ENCODE measurements at regions not wholly inside any gene's neighbourhood (a gene's known extent, or its start where the extent isn't known, plus 50 kb on each side); places are given as distances from the start of the nearest gene placed in this dataset.
"Not testable (repeated sequence)": the region's sequence is repeated elsewhere in the genome, so short reads cannot be mapped to it uniquely, and the experiment has no call there.

DNA sequence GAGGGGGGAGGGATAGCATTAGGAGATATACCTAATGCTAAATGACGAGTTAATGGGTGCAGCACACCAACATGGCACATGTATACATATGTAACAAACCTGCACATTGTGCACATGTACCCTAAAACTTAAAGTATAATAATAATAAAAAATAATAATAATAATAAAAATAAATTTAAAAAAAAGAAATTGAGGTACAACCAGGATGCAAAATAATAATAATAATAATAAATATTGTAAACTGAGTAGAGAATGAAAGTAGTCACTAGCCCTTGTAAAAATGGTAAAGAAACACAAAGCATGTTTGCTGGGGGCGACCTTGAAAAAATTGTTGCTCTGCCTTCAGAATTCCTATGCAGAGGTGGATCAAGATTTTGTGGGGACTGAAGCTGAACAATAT, 249.7 kb upstream of the RBMS3 start:
- not testable (repeated sequence) for H3K4me3 ChIP-seq (ENCODE audit: insufficient read depth, low read depth, low read length); H3K27ac ChIP-seq (ENCODE audit: insufficient read depth, low read depth, low read length, poor library complexity, severe bottlenecking); H3K9me3 ChIP-seq (ENCODE audit: control insufficient read depth, low read length); H3K4me1 ChIP-seq (ENCODE audit: control insufficient read depth, insufficient read depth, low read length); H3K27me3 ChIP-seq (ENCODE audit: control insufficient read depth, insufficient read depth, low read length, poor library complexity, severe bottlenecking); H3K36me3 ChIP-seq (ENCODE audit: control insufficient read depth, insufficient read depth, low read length)
- WGBS, 2 experiments, result 96% methylated on average over 1 of the region's 2 CpGs

DNA sequence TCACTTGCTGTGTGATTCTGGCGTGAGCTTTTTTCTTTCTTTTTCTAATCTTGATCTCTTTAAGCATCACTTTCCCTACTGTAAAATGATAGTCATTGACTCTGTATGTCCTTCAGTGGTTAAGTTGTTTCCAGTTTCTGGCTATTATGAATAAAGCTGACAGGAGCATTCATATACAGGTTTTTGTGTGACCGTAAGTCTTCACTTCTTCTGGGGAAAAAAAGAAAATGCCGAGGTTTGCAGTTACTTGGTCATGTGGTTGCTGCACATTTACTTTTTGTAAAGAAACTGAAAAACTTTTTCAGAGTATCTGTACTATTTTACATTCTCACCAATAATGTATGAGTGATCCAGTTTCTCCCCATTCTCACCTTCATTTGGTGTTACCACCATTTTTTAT, 247.4 kb upstream of the RBMS3 start:
- Histone ChIP-seq H3K4me1 (ENCODE audit: control insufficient read depth, insufficient read depth, low read length) (no peaks in the 10 kb centered on the region), H3K27me3 (ENCODE audit: control insufficient read depth, insufficient read depth, low read length, poor library complexity, severe bottlenecking) (no peaks in the 10 kb centered on the region), H3K27ac (ENCODE audit: insufficient read depth, low read depth, low read length, poor library complexity, severe bottlenecking) (no peak overlapping the region), H3K4me3 (ENCODE audit: insufficient read depth, low read depth, low read length) (no peak overlapping the region), H3K36me3 (ENCODE audit: control insufficient read depth, insufficient read depth, low read length) (no peaks in the 10 kb centered on the region), H3K9me3 (ENCODE audit: control insufficient read depth, low read length) (no peaks in the 10 kb centered on the region)
- 94 to 100% methylated on average over 3 of the region's 3 CpGs for WGBS, 2 experiments

DNA sequence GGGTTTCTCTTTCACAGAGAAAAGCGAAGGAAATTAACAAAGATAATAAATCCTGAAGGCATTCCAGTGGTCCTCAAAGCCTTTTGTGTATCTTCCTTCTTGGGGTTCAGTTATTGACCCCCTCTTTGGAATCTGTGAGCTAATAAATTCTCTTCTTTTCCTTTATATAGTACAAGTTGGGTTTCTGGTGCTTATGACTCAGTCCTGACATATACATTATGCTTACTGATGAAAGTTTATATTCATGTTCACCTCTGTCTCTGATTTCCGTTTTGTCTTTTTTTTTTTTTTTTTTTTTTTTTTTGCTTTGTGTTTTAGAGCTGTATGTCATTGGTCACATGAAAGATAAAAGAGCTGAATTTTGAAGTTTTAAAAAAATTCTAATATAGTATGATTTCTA, 230.7 kb upstream of the RBMS3 start:
- WGBS, 2 experiments, result 87 to 92% methylated on average over 1 to 2 of the region's 2 CpGs
- Histone ChIP-seq H3K27ac (ENCODE audit: insufficient read depth, low read depth, low read length, poor library complexity, severe bottlenecking) (no peak overlapping the region), H3K36me3 (ENCODE audit: control insufficient read depth, insufficient read depth, low read length) (no peaks in the 10 kb centered on the region), H3K4me1 (ENCODE audit: control insufficient read depth, insufficient read depth, low read length) (no peaks in the 10 kb centered on the region), H3K27me3 (ENCODE audit: control insufficient read depth, insufficient read depth, low read length, poor library complexity, severe bottlenecking) (no peaks in the 10 kb centered on the region), H3K4me3 (ENCODE audit: insufficient read depth, low read depth, low read length) (no peak overlapping the region), H3K9me3 (ENCODE audit: control insufficient read depth, low read length) (no peaks in the 10 kb centered on the region)

GRCh38 chr3:29057326-29057725, 223.5 kb upstream of the RBMS3 start:
- Histone ChIP-seq H3K9me3 (ENCODE audit: control insufficient read depth, low read length) (peaks cover 3% of the 10 kb centered on the region), H3K36me3 (ENCODE audit: control insufficient read depth, insufficient read depth, low read length) (no peaks in the 10 kb centered on the region), H3K4me1 (ENCODE audit: control insufficient read depth, insufficient read depth, low read length) (no peaks in the 10 kb centered on the region), H3K27me3 (ENCODE audit: control insufficient read depth, insufficient read depth, low read length, poor library complexity, severe bottlenecking) (no peaks in the 10 kb centered on the region), H3K27ac (ENCODE audit: insufficient read depth, low read depth, low read length, poor library complexity, severe bottlenecking) (no peak overlapping the region), H3K4me3 (ENCODE audit: insufficient read depth, low read depth, low read length) (no peak overlapping the region)

GRCh38 chr3:29064085-29064484, 216.8 kb upstream of the RBMS3 start:
- H3K27me3 ChIP-seq (ENCODE audit: control insufficient read depth, insufficient read depth, low read length, poor library complexity, severe bottlenecking), result no peaks in the 10 kb centered on the region
- no peak overlapping the region for H3K4me3 ChIP-seq (ENCODE audit: insufficient read depth, low read depth, low read length)
- peak overlapping the region; percentile 44 for H3K27ac ChIP-seq (ENCODE audit: insufficient read depth, low read depth, low read length, poor library complexity, severe bottlenecking)
- no peaks in the 10 kb centered on the region for H3K9me3 ChIP-seq (ENCODE audit: control insufficient read depth, low read length)
- H3K36me3 ChIP-seq (ENCODE audit: control insufficient read depth, insufficient read depth, low read length), result no peaks in the 10 kb centered on the region
- 83% methylated on average over 1 of the region's 1 CpG for WGBS, 2 experiments
- H3K4me1 ChIP-seq (ENCODE audit: control insufficient read depth, insufficient read depth, low read length), result peaks cover 20% of the 10 kb centered on the region

- Histone ChIP-seq H3K27ac (ENCODE audit: insufficient read depth, low read depth, low read length, poor library complexity, severe bottlenecking) (peak overlapping the region; percentile 71), H3K4me3 (ENCODE audit: insufficient read depth, low read depth, low read length) (no peak overlapping the region), H3K27me3 (ENCODE audit: control insufficient read depth, insufficient read depth, low read length, poor library complexity, severe bottlenecking) (no peaks in the 10 kb centered on the region), H3K36me3 (ENCODE audit: control insufficient read depth, insufficient read depth, low read length) (no peaks in the 10 kb centered on the region), H3K9me3 (ENCODE audit: control insufficient read depth, low read length) (no peaks in the 10 kb centered on the region), H3K4me1 (ENCODE audit: control insufficient read depth, insufficient read depth, low read length) (peaks cover 20% of the 10 kb centered on the region)
- 50 to 51% methylated on average over 2 of the region's 2 CpGs for WGBS, 2 experiments
Measured at GRCh38 chr3:29065211-29065785, 215.6 kb upstream of the RBMS3 start.

DNA sequence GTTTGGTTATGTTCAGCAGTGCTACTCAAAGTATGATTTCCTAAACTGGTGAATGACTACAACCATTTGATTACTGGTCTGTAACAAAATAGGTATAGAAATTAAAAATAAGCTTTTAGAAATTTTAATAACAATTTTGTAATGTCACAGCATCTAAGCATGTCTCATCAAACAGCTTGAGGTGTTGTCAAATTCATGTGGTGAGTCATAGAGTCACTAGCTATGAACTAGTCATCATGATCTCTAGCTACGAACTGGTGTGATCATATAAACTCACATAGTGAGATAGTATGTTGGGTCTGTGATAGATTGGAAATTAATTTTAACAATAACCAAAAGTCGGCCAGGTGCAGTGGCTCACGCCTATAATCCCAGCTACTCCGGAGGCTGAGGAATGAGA, 213.9 kb upstream of the RBMS3 start:
- WGBS, 2 experiments, result 96% methylated on average over 4 of the region's 4 CpGs
- peaks cover 20% of the 10 kb centered on the region for H3K4me1 ChIP-seq (ENCODE audit: control insufficient read depth, insufficient read depth, low read length)

GRCh38 chr3:29070959-29071634, 209.8 kb upstream of the RBMS3 start:
- Histone ChIP-seq H3K9me3 (ENCODE audit: control insufficient read depth, low read length) (no peaks in the 10 kb centered on the region), H3K27me3 (ENCODE audit: control insufficient read depth, insufficient read depth, low read length, poor library complexity, severe bottlenecking) (no peaks in the 10 kb centered on the region), H3K36me3 (ENCODE audit: control insufficient read depth, insufficient read depth, low read length) (no peaks in the 10 kb centered on the region), H3K4me3 (ENCODE audit: insufficient read depth, low read depth, low read length) (no peak overlapping the region), H3K27ac (ENCODE audit: insufficient read depth, low read depth, low read length, poor library complexity, severe bottlenecking) (no peak overlapping the region), H3K4me1 (ENCODE audit: control insufficient read depth, insufficient read depth, low read length) (no peaks in the 10 kb centered on the region)
- whole genome bisulfite sequencing, 2 experiments, result 89 to 98% methylated on average over 3 of the region's 3 CpGs

More for the DNA sequence above, 213.9 kb upstream of the RBMS3 start:
- no peaks in the 10 kb centered on the region for H3K27me3 ChIP-seq (ENCODE audit: control insufficient read depth, insufficient read depth, low read length, poor library complexity, severe bottlenecking)
- H3K4me3 ChIP-seq (ENCODE audit: insufficient read depth, low read depth, low read length), result no peak overlapping the region
- H3K9me3 ChIP-seq (ENCODE audit: control insufficient read depth, low read length), result no peaks in the 10 kb centered on the region
- H3K36me3 ChIP-seq (ENCODE audit: control insufficient read depth, insufficient read depth, low read length), result no peaks in the 10 kb centered on the region
- H3K27ac ChIP-seq (ENCODE audit: insufficient read depth, low read depth, low read length, poor library complexity, severe bottlenecking), result no peak overlapping the region

DNA sequence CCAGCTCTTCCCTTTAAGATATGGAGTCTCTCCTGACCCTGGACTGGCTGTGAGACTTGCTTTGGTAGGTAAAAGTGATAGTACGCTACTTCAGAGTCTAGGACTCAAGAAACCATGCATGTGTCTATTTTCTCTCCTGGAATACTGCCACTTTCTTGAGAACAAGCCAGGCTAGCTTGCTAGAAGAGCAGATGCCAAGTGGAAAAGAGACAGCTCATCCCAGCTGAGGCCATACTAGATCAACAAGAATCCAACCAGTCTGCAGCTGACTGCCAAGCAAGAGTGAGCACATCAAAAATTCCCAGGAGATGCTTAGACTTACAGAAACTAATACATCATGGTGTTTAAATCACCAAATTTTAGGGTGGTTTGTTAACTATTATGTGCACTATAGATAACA, 208.3 kb upstream of the RBMS3 start:
- no peaks in the 10 kb centered on the region for H3K36me3 ChIP-seq (ENCODE audit: control insufficient read depth, insufficient read depth, low read length)
- H3K4me3 ChIP-seq (ENCODE audit: insufficient read depth, low read depth, low read length), result no peak overlapping the region
- WGBS, 2 experiments, result 89 to 100% methylated on average over 1 of the region's 1 CpG
- H3K27me3 ChIP-seq (ENCODE audit: control insufficient read depth, insufficient read depth, low read length, poor library complexity, severe bottlenecking), result no peaks in the 10 kb centered on the region
- no peaks in the 10 kb centered on the region for H3K9me3 ChIP-seq (ENCODE audit: control insufficient read depth, low read length)
- no peak overlapping the region for H3K27ac ChIP-seq (ENCODE audit: insufficient read depth, low read depth, low read length, poor library complexity, severe bottlenecking)
- H3K4me1 ChIP-seq (ENCODE audit: control insufficient read depth, insufficient read depth, low read length), result no peaks in the 10 kb centered on the region

- H3K4me1 ChIP-seq (ENCODE audit: control insufficient read depth, insufficient read depth, low read length), result no peaks in the 10 kb centered on the region
- WGBS, 2 experiments, result 83 to 100% methylated on average over 1 of the region's 2 CpGs
- no peaks in the 10 kb centered on the region for H3K27me3 ChIP-seq (ENCODE audit: control insufficient read depth, insufficient read depth, low read length, poor library complexity, severe bottlenecking)
- H3K9me3 ChIP-seq (ENCODE audit: control insufficient read depth, low read length), result no peaks in the 10 kb centered on the region
- H3K36me3 ChIP-seq (ENCODE audit: control insufficient read depth, insufficient read depth, low read length), result no peaks in the 10 kb centered on the region
- no peak overlapping the region for H3K27ac ChIP-seq (ENCODE audit: insufficient read depth, low read depth, low read length, poor library complexity, severe bottlenecking)
- H3K4me3 ChIP-seq (ENCODE audit: insufficient read depth, low read depth, low read length), result no peak overlapping the region
Measured at GRCh38 chr3:29077356-29077755, 203.5 kb upstream of the RBMS3 start.

GRCh38 chr3:29079358-29079757, 201.5 kb upstream of the RBMS3 start:
- Histone ChIP-seq H3K27ac (ENCODE audit: insufficient read depth, low read depth, low read length, poor library complexity, severe bottlenecking) (no peak overlapping the region), H3K27me3 (ENCODE audit: control insufficient read depth, insufficient read depth, low read length, poor library complexity, severe bottlenecking) (no peaks in the 10 kb centered on the region), H3K4me3 (ENCODE audit: insufficient read depth, low read depth, low read length) (no peak overlapping the region), H3K9me3 (ENCODE audit: control insufficient read depth, low read length) (no peaks in the 10 kb centered on the region), H3K36me3 (ENCODE audit: control insufficient read depth, insufficient read depth, low read length) (no peaks in the 10 kb centered on the region), H3K4me1 (ENCODE audit: control insufficient read depth, insufficient read depth, low read length) (no peaks in the 10 kb centered on the region)
